ENCODE measurements at regions not wholly inside any gene's neighbourhood (a gene's known extent, or its start where the extent isn't known, plus 50 kb on each side); places are given as distances from the start of the nearest gene placed in this dataset.

DNA sequence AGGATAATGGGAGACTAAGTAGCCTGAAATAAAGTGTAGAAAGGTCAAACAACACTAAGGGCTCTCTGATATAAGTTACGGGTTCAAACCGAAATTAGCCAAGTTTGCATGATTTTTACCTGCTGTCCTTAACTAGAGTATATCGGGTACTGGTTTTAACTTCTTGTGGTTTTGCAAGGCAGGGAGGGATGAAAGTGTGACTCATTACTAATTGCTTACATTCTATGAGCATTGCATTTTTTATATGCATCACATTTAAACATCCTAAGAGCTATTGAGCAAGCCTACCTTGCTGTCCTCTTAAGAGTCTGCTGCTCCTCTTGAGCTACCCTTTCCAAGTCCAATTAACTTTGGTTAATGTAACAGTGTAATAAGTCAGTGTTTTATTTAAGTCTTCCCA, 415.4 kb downstream of the SLITRK5 start:
- TF ChIP-seq, protein P1, sequence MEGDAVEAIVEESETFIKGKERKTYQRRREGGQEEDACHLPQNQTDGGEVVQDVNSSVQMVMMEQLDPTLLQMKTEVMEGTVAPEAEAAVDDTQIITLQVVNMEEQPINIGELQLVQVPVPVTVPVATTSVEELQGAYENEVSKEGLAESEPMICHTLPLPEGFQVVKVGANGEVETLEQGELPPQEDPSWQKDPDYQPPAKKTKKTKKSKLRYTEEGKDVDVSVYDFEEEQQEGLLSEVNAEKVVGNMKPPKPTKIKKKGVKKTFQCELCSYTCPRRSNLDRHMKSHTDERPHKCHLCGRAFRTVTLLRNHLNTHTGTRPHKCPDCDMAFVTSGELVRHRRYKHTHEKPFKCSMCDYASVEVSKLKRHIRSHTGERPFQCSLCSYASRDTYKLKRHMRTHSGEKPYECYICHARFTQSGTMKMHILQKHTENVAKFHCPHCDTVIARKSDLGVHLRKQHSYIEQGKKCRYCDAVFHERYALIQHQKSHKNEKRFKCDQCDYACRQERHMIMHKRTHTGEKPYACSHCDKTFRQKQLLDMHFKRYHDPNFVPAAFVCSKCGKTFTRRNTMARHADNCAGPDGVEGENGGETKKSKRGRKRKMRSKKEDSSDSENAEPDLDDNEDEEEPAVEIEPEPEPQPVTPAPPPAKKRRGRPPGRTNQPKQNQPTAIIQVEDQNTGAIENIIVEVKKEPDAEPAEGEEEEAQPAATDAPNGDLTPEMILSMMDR (IDR thresholded peaks at IDR 0.05): no peak
- no peak for TF ChIP-seq EP300 (IDR thresholded peaks at IDR 0.05)

All from gastroesophageal sphincter (tissue), 3 donors.